Keratinocyte (primary cell): ENCODE measurements at regions not wholly inside any gene's neighbourhood (a gene's known extent, or its start where the extent isn't known, plus 50 kb on each side); places are given as distances from the start of the nearest gene placed in this dataset.

Source experiments
- CTCF ChIP-seq, 3 experiments: IDR thresholded peaks in 1 of 3; conservative IDR thresholded peaks in 1 of 3; optimal IDR thresholded peaks in 1 of 3; 2 replicates in 2 of 3; 3 replicates in 1 of 3; pipeline versions ENCODE3 to v1.5.1; 2011; ENCODE audit warnings: low read length in 3 of 3, mild to moderate bottlenecking in 3 of 3, moderate library complexity in 2 of 3, control low read depth in 1 of 3, inconsistent platforms in 1 of 3; ENCODE audit not compliant: insufficient read depth in 2 of 3; ENCODE audit errors: extremely low read depth in 1 of 3
- EZH2 ChIP-seq: IDR thresholded peaks from one replicate; pipeline ENCODE4 v1.6.1; 2012; ENCODE audit warnings: inconsistent platforms, mild to moderate bottlenecking, low read length, moderate library complexity

GRCh38 chr6:74356391-74356790 is 660.4 kb downstream of the CD109 start:
- TF ChIP-seq CTCF (optimal IDR thresholded peaks at IDR 0.05 in 1 of 3, IDR thresholded peaks at IDR 0.05 in 1 of 3, conservative IDR thresholded peaks at IDR 0.05 in 1 of 3; ENCODE audit: extremely low read depth in 1 of 3, insufficient read depth in 2 of 3, low read length in 3 of 3) (no peak), EZH2 (no peak)
